ENCODE measurements at regions not wholly inside any gene's neighbourhood (a gene's known extent, or its start where the extent isn't known, plus 50 kb on each side); places are given as distances from the start of the nearest gene placed in this dataset.

DNA sequence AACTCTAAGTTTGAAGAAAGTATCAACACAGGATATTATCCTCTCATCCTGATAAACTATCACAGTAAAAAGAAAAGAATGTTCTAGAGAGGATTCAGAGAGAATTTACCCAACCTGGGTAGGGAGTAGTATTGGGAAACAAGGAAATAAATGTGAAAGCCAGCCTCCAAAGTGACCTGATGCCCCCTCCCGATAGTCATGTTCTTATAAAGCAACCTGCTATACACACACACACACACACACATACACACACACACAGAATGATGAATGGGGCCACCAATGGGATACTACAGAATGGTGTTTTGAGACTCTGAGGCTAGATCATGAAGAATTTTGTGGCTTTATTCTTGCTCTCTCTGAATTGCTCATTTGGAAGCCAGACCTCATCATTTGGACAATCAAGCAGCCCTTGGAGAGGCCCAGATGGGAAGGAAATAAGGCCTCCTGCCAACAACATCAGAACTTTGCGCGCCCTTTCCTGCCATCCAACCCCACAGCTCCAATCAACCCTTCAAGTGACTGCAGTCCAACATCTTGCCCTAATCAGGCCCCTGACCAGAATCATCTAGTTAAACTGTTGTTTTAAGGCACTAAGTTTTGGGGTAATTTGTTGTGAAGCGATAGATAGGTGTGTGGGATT is 807.9 kb upstream of the ARGLU1 start:
- no peak for DNase-seq (ENCODE audit: low read depth)
- no peak for TF ChIP-seq CTCF (IDR thresholded peaks at IDR 0.05; ENCODE audit: low read depth, low read length, missing control alignments)
- in situ Hi-C loops (cut with HindIII; ENCODE audit: low sequenced_read_pairs): loop anchor here (10.0 kb wide), 1 partner anchor 779 kb away; no protein-coding TSS in a partner anchor
- no peak overlapping the region for H3K4me3 ChIP-seq (ENCODE audit: low read depth, low read length)

DNA sequence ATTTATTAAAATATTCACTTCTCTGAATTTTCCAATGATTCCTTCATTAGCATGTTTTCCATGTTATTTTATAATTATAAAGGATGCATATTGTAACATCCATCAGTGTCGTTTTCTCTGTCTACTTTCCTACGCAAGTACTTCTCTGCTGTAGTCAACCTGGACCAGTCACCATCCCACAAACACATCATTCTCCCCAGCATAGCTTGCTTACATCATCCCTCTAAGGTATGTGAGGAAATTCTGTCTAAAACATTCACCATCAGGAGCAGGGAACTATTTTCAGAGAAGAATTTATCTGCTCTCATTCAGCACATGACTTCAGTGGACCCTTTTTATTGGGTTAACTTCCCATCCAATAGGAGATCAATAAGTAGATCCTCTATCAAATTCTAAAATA is 806.1 kb upstream of the ARGLU1 start:
- H3K4me3 ChIP-seq (ENCODE audit: low read depth, low read length): no peak overlapping the region
- in situ Hi-C loops (cut with HindIII; ENCODE audit: low sequenced_read_pairs): loop anchor here (10.0 kb wide), 1 partner anchor 781 kb away; no protein-coding TSS in a partner anchor
- no peak for TF ChIP-seq CTCF (IDR thresholded peaks at IDR 0.05; ENCODE audit: low read depth, low read length, missing control alignments)

DNA sequence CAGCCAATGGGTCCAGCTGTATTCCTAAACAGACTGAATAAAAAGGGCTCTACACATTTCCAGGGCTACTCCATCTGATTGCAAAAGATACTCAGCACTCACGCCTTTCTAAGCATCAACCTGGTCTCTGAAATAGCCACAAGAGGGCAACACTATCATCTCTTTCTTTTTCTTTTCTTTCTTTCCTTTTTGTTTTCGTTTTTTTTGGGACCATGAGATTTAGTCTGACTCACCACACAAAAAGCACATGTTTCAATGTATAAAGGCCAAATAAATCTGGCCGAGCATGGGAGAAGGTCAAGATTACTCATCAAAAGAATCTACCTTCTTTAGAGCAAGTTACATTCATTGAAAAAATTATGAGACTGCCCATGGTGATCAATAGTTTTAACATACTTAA is 805.6 kb upstream of the ARGLU1 start:
- peak; percentile 76 for TF ChIP-seq CTCF (IDR thresholded peaks at IDR 0.05; ENCODE audit: low read depth, low read length, missing control alignments)
- peak; percentile 80 for DNase-seq (ENCODE audit: low read depth)
- no peak overlapping the region for H3K4me3 ChIP-seq (ENCODE audit: low read depth, low read length)
- in situ Hi-C loops (cut with HindIII; ENCODE audit: low sequenced_read_pairs): loop anchor here (10.0 kb wide), 1 partner anchor 781 kb away; no protein-coding TSS in a partner anchor

More for the DNA sequence above, 806.1 kb upstream of the ARGLU1 start:
- no peak for DNase-seq (ENCODE audit: low read depth)

DNA sequence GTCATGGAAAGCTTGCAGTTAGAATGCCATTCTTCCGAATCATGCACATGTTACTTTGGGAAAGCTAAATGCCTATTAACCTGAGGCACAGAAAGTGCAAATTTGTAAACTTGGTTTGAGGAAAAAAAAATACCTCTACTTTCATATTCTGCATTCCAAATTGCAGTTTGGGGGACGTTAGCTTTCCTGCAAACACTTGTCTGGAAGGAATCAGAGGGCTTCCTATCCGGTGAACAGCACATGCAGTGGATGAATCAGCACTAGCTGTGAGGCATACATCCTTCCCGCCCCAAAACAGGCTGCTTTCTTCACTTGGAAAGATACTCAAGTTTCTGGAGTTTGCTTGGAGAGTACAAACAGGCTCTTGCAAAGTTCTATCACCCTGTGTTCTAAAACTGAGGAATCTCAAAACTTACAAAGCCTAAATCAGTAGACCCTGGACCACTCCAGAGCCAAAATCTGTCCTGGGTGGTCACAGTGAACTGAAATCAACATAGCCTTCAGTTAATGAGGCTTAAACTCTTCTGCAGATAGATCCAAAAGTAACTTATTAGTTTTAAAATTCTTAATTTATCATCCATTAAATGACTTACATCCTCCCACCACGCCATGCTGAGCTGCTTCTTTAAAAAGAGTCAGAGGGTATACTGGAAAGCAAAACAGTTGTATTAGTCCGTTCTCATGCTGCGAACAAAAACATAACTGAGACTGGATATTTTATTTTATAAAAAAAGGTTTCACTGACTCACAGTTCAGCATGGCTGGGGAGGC is 802.3 kb upstream of the ARGLU1 start:
- H3K4me3 ChIP-seq (ENCODE audit: low read depth, low read length): no peak overlapping the region
- in situ Hi-C loops (cut with HindIII; ENCODE audit: low sequenced_read_pairs): loop anchor here (10.0 kb wide), 1 partner anchor 785 kb away; no protein-coding TSS in a partner anchor

GRCh38 chr13:107367258-107367657 is 799.3 kb upstream of the ARGLU1 start:
- TF ChIP-seq CTCF (IDR thresholded peaks at IDR 0.05; ENCODE audit: low read depth, low read length, missing control alignments): no peak
- in situ Hi-C loops (cut with HindIII; ENCODE audit: low sequenced_read_pairs): no loop called here
- H3K4me3 ChIP-seq (ENCODE audit: low read depth, low read length): no peak overlapping the region
- DNase-seq (ENCODE audit: low read depth): no peak

More for the DNA sequence above, 802.3 kb upstream of the ARGLU1 start:
- no peak for TF ChIP-seq CTCF (IDR thresholded peaks at IDR 0.05; ENCODE audit: low read depth, low read length, missing control alignments)
- peak; percentile 27 for DNase-seq (ENCODE audit: low read depth)

DNA sequence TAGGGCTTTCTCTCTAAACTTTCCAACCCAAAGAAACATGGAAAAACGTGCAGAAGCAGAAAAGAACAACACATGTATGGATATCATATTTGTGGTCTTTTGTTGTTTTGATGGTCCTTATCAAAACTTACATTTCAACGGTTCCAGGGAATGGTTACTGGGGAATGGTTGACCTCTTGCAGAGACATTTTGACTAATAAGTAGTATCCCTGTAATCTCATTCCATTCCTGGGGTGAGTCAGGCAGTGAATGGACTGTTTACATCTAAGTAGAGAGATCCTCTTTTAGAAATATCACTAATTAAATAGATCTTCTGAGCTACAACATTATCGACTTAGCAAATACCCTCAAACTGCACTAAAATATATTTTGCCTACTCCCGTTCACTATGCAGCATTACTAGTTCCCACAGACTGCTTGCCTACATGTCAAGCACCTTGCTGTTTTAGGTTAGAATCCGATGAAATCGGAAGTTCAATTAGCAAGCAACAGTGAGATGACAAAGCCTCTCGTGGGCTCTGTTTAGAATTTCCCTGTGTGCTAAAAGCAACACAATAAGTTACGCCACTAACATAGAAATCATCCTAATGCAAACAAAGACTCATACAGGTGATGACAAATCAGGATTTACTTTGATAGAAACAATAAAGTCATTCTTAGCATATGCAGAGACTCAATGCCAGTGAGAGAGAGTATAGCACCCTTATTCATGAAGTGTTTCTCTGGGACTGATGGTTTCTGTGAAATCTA is 797.7 kb upstream of the ARGLU1 start:
- H3K4me3 ChIP-seq (ENCODE audit: low read depth, low read length): no peak overlapping the region
- no peak for DNase-seq (ENCODE audit: low read depth)
- no peak for TF ChIP-seq CTCF (IDR thresholded peaks at IDR 0.05; ENCODE audit: low read depth, low read length, missing control alignments)
- in situ Hi-C loops (cut with HindIII; ENCODE audit: low sequenced_read_pairs): no loop called here

Measured in astrocyte of the cerebellum (primary cell).